ENCODE measurements at regions not wholly inside any gene's neighbourhood (a gene's known extent, or its start where the extent isn't known, plus 50 kb on each side); places are given as distances from the start of the nearest gene placed in this dataset.
"Not testable (repeated sequence)": the region's sequence is repeated elsewhere in the genome, so short reads cannot be mapped to it uniquely, and the experiment has no call there.

GRCh38 chr3:86837871-86838270 lies 153.1 kb downstream of the VGLL3 start:
- Histone ChIP-seq H3K36me3 (no peaks in the 10 kb centered on the region), H3K27ac (no peak overlapping the region), H3K9me3 (no peaks in the 10 kb centered on the region), H3K27me3 (no peaks in the 10 kb centered on the region), H3K4me1 (no peaks in the 10 kb centered on the region), H3K4me3 (replicated peaks in 1 of 3) (no peak overlapping the region)
- no peak for DNase-seq
- 94 to 95% methylated on average over 1 of the region's 1 CpG for WGBS, 2 donors
- TF ChIP-seq POLR2A (IDR thresholded peaks at IDR 0.05) (no peak), CTCF (IDR thresholded peaks at IDR 0.05) (no peak)
- intact Hi-C loops (cut with DNase I), result no loop called here

GRCh38 chr3:86830566-86830965 lies 160.4 kb downstream of the VGLL3 start:
- Histone ChIP-seq H3K36me3 (no peaks in the 10 kb centered on the region), H3K27me3 (no peaks in the 10 kb centered on the region), H3K9me3 (no peaks in the 10 kb centered on the region), H3K4me3 (replicated peaks in 1 of 3) (no peak overlapping the region), H3K27ac (no peak overlapping the region), H3K4me1 (no peaks in the 10 kb centered on the region)
- WGBS, 2 donors, result 59 to 64% methylated on average over 1 of the region's 1 CpG
- DNase-seq, result no peak
- TF ChIP-seq POLR2A (IDR thresholded peaks at IDR 0.05) (no peak), CTCF (IDR thresholded peaks at IDR 0.05) (no peak)
- intact Hi-C loops (cut with DNase I), result no loop called here

GRCh38 chr3:86828751-86829150 lies 162.2 kb downstream of the VGLL3 start:
- Histone ChIP-seq H3K9me3 (no peaks in the 10 kb centered on the region), H3K27ac (no peak overlapping the region), H3K36me3 (no peaks in the 10 kb centered on the region), H3K4me1 (no peaks in the 10 kb centered on the region), H3K27me3 (no peaks in the 10 kb centered on the region), H3K4me3 (replicated peaks in 1 of 3) (no peak overlapping the region)
- DNase-seq, result no peak
- 82 to 87% methylated on average over 3 of the region's 3 CpGs for WGBS, 2 donors
- TF ChIP-seq POLR2A (IDR thresholded peaks at IDR 0.05) (no peak), CTCF (IDR thresholded peaks at IDR 0.05) (no peak)
- intact Hi-C loops (cut with DNase I), result no loop called here

GRCh38 chr3:86827582-86827981 lies 163.4 kb downstream of the VGLL3 start:
- intact Hi-C loops (cut with DNase I); H3K4me1 ChIP-seq; H3K27me3 ChIP-seq; DNase-seq; H3K27ac ChIP-seq; H3K9me3 ChIP-seq; H3K36me3 ChIP-seq; H3K4me3 ChIP-seq (replicated peaks in 1 of 3): not testable (repeated sequence)
- 94 to 95% methylated on average over 10 of the region's 10 CpGs for WGBS, 2 donors

GRCh38 chr3:86826292-86826691 lies 164.7 kb downstream of the VGLL3 start:
- Histone ChIP-seq H3K27ac (no peak overlapping the region), H3K4me1 (no peaks in the 10 kb centered on the region), H3K9me3 (no peaks in the 10 kb centered on the region), H3K36me3 (no peaks in the 10 kb centered on the region), H3K4me3 (replicated peaks in 1 of 3) (no peak overlapping the region), H3K27me3 (no peaks in the 10 kb centered on the region)
- 94% methylated on average over 4 of the region's 4 CpGs for WGBS, 2 donors
- no peak for DNase-seq
- TF ChIP-seq POLR2A (IDR thresholded peaks at IDR 0.05), result no peak
- no peak for TF ChIP-seq CTCF (IDR thresholded peaks at IDR 0.05)
- intact Hi-C loops (cut with DNase I), result no loop called here

- no peaks in the 10 kb centered on the region for H3K9me3 ChIP-seq
- H3K4me1 ChIP-seq, result no peaks in the 10 kb centered on the region
- no peak for DNase-seq
- H3K27me3 ChIP-seq, result no peaks in the 10 kb centered on the region
- no peaks in the 10 kb centered on the region for H3K36me3 ChIP-seq
- intact Hi-C loops (cut with DNase I), result no loop called here
- H3K4me3 ChIP-seq (replicated peaks in 1 of 3), result no peak overlapping the region
- H3K27ac ChIP-seq, result no peak overlapping the region
- TF ChIP-seq CTCF (IDR thresholded peaks at IDR 0.05) (no peak), POLR2A (IDR thresholded peaks at IDR 0.05) (no peak)
Observed at GRCh38 chr3:86815880-86816279, 175.1 kb downstream of the VGLL3 start.

Measured in thyroid gland (tissue), 4 donors.